LNCAP (cell line): ENCODE measurements at regions not wholly inside any gene's neighbourhood (a gene's known extent, or its start where the extent isn't known, plus 50 kb on each side); places are given as distances from the start of the nearest gene placed in this dataset.

Experiments
- CTCF ChIP-seq: fragments of 450-650 bp; IDR thresholded peaks from 2 replicates; pipeline ENCODE4 v1.5.1; 2017; ENCODE audit warnings: mild to moderate bottlenecking

DNA sequence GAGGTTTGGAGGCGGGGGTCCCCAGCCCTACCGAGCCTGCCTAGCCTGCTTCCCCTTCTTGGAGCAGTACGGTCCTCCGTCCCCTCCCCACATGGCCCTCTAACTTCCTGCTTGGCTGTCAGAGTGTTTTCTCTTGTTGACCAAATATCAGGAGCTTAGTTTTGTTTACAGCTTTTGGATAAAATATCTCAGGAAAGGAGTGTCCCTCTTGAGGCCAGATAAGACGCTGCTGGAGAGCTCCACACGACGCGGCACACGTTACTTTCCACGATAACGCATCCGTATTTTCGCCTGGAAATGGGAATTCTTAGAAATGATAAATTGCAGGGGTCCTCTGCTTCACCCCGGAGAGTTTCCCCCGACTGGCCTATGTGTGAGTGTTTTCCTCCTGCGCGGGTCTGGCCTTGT, 182.9 kb downstream of the MAF start:
- no peak for TF ChIP-seq CTCF

DNA sequence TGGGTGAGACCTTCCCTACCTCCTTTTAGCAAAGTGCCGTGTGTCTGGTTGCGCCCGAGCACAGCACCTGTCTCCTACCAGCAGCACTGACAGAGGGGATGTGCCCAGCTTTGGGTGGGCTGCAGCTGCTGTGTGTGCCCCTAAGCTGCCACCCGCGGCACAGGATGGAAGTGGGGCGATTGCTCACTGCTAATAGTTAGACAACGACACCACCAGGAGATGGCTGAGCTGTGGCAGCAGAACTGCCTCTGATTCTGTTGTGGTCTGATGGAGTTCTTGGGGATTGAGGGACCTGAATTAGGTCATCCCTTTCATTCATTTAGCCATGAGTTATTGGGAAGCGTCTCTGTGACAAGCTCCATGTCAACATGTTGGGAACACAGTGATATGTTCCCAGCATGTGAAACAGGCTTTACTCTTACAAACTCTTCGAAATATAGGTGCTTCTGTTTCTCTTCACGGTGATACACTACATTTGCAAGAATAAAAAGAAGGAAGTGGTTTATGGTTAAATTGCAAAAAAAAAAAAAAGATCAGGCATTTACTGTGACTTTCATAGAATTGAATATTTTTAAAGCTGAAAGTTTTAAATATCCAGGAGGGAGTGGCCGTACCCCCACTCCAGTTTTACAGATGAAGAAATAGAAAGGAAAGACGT, 184.4 kb downstream of the MAF start:
- TF ChIP-seq CTCF, result no peak

- TF ChIP-seq CTCF, result no peak
These were observed 187.7 kb downstream of the MAF start for GRCh38 chr16:79412783-79413225.

DNA sequence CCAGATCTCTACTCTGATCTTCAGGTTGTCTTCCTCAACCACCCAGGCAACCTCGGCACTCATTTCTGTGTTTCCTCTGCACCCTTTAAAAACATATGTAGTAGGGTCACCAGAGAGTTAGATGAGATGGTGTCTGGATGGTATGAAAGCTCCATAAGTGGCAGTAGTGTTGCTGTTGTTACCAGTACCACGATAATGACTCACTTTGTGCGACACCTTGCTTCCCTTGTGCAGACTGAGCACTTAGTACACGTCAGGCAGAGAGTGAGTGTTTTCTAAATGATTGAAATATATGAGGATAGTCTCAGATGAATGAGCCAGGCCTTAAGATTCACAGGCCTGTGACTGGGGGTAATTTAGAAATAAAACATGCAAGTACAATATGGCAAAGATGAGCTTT, 188.7 kb downstream of the MAF start:
- no peak for TF ChIP-seq CTCF

- no peak for TF ChIP-seq CTCF
These were observed 189.2 kb downstream of the MAF start for GRCh38 chr16:79411357-79411756.

DNA sequence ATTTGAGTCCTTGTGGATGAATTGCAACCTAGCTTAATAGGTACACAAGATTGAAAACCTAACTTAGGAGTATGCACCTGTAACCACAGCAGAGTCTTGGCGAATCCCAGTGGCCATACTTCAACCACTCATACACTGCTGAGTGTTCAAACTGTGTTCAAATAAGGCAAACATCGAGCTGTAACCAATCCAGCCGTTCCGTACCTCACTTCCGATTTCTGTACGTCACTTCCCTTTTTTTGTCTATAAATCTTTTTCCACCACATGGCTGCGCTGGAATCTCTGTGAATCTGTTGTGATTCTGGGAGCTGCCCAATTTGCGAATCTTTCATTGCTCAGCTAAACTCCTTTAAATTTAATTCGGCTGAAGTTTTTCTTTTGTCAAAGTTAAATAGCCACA, 190.6 kb downstream of the MAF start:
- no peak for TF ChIP-seq CTCF

DNA sequence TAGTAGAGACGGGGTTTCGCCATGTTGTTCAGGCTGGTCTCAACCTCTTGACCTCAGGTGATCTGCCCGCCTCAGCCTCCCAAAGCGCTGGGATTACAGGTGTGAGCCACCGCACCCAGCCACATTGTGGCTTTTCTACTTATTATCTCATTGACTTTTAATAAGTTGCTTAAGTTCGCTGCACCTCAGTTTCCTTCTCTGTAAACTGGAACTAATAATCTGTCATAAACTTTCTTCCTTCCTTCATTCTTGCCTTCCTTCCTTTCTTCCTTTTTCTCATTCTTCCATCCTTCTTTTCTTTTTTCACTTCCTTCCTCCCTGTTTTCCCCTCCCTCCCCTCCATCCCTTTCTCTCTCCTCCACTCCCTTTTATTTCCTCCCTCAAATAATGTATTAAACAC, 192.2 kb downstream of the MAF start:
- no peak for TF ChIP-seq CTCF
